H9 (cell line): ENCODE measurements at regions not wholly inside any gene's neighbourhood (a gene's known extent, or its start where the extent isn't known, plus 50 kb on each side); places are given as distances from the start of the nearest gene placed in this dataset.
"Not testable (repeated sequence)": the region's sequence is repeated elsewhere in the genome, so short reads cannot be mapped to it uniquely, and the experiment has no call there.

ENCODE experiments used
- DNase-seq: peaks from one replicate; pipeline ENCODE4 v3.0.0-alpha.2; 2017
- H2AFZ ChIP-seq: one replicate; pipeline ENCODE4 v1.6.1; 2013; ENCODE audit warnings: mild to moderate bottlenecking, low read length, control low read depth, moderate library complexity
- H2AK5ac ChIP-seq: 2 replicates; pipeline ENCODE4 v1.6.1; 2013; ENCODE audit warnings: low read length, control low read depth, mixed read lengths; ENCODE audit not compliant: insufficient read length
- H2BK120ac ChIP-seq: one replicate; pipeline ENCODE4 v1.6.1; 2013; ENCODE audit warnings: low read depth, mild to moderate bottlenecking, low read length, control low read depth, inconsistent platforms; ENCODE audit not compliant: poor library complexity, severe bottlenecking
- H2BK12ac ChIP-seq: 2 replicates; pipeline ENCODE4 v1.6.1; 2013; ENCODE audit warnings: low read length, control low read depth, mixed read lengths, low read depth; ENCODE audit not compliant: insufficient read length
- H2BK15ac ChIP-seq: 2 replicates; pipeline ENCODE4 v1.6.1; 2013; ENCODE audit warnings: low read depth, low read length, control low read depth
- H2BK20ac ChIP-seq: one replicate; pipeline ENCODE4 v1.6.1; 2013; ENCODE audit warnings: low read depth, mild to moderate bottlenecking, low read length, control low read depth, inconsistent platforms; ENCODE audit not compliant: poor library complexity, severe bottlenecking
- H2BK5ac ChIP-seq: 2 replicates; pipeline ENCODE4 v1.6.1; 2013; ENCODE audit warnings: low read length, control low read depth, mixed read lengths; ENCODE audit not compliant: insufficient read length
- H3K14ac ChIP-seq: 2 replicates; pipeline ENCODE4 v1.6.1; 2013; ENCODE audit warnings: low read length, control low read depth; ENCODE audit not compliant: insufficient read depth
- H3K18ac ChIP-seq: 2 replicates; pipeline ENCODE4 v1.6.1; 2013; ENCODE audit warnings: low read depth, mild to moderate bottlenecking, mixed read lengths, low read length, control low read depth; ENCODE audit not compliant: insufficient read length
- H3K23ac ChIP-seq: 2 replicates; pipeline ENCODE4 v1.6.1; 2013; ENCODE audit warnings: low read length, control low read depth, mixed read lengths, low read depth; ENCODE audit not compliant: insufficient read length
- H3K23me2 ChIP-seq: 2 replicates; pipeline ENCODE4 v1.6.1; 2013; ENCODE audit warnings: low read depth, mild to moderate bottlenecking, mixed read lengths, low read length, control low read depth; ENCODE audit not compliant: insufficient read length, poor library complexity, severe bottlenecking
- H3K27ac ChIP-seq: 2 replicates; pipeline ENCODE4 v1.5.1; 2013; ENCODE audit warnings: low read length, control low read depth, mixed read lengths, low read depth; ENCODE audit not compliant: insufficient read length
- H3K27me3 ChIP-seq: 2 replicates; pipeline ENCODE4 v1.6.1; 2013; ENCODE audit warnings: low read length, control low read depth, inconsistent platforms; ENCODE audit not compliant: insufficient read depth
- H3K4ac ChIP-seq: 2 replicates; pipeline ENCODE4 v1.6.1; 2013; ENCODE audit warnings: low read depth, mild to moderate bottlenecking, control low read depth, inconsistent platforms, low read length, moderate library complexity
- H3K4me1 ChIP-seq: 2 replicates; pipeline ENCODE4 v1.6.1; 2013; ENCODE audit warnings: low read length, control low read depth, inconsistent platforms; ENCODE audit not compliant: insufficient read depth
- H3K4me2 ChIP-seq: 2 replicates; pipeline ENCODE4 v1.6.1; 2013; ENCODE audit warnings: low read length, control low read depth, mixed read lengths; ENCODE audit not compliant: insufficient read length, insufficient read depth
- H3K56ac ChIP-seq: 2 replicates; pipeline ENCODE4 v1.6.1; 2013; ENCODE audit warnings: low read depth, mild to moderate bottlenecking, mixed read lengths, low read length, control low read depth; ENCODE audit not compliant: insufficient read length
- H3K79me1 ChIP-seq: 2 replicates; pipeline ENCODE4 v1.6.1; 2013; ENCODE audit warnings: low read depth, mild to moderate bottlenecking, moderate library complexity, low read length, control low read depth, inconsistent platforms; ENCODE audit not compliant: insufficient read depth, poor library complexity, severe bottlenecking
- H3K79me2 ChIP-seq: 2 replicates; pipeline ENCODE4 v1.6.1; 2013; ENCODE audit warnings: low read length, control low read depth, inconsistent platforms; ENCODE audit not compliant: insufficient read depth
- H3K9ac ChIP-seq: 2 replicates; pipeline ENCODE4 v1.6.1; 2013; ENCODE audit warnings: low read length, control low read depth, mixed read lengths; ENCODE audit not compliant: insufficient read length; ENCODE audit errors: extremely low read depth
- H3K9me3 ChIP-seq: one replicate; pipeline ENCODE4 v1.6.1; 2013; ENCODE audit warnings: low read depth, low read length, inconsistent platforms; ENCODE audit not compliant: control insufficient read depth
- H3T11ph ChIP-seq: one replicate; pipeline ENCODE4 v1.6.1; 2013; ENCODE audit warnings: mild to moderate bottlenecking, low read length, control low read depth, inconsistent platforms
- H4K20me1 ChIP-seq: one replicate; pipeline ENCODE4 v1.6.1; 2013; ENCODE audit not compliant: control insufficient read depth, insufficient read length, insufficient read depth
- H4K5ac ChIP-seq: 2 replicates; pipeline ENCODE4 v1.6.1; 2013; ENCODE audit warnings: low read depth, mild to moderate bottlenecking, mixed read lengths, low read length, control low read depth; ENCODE audit not compliant: insufficient read length
- H4K8ac ChIP-seq: replicated peaks from 2 replicates; pipeline ENCODE4 v1.6.1; 2013; ENCODE audit warnings: low read length, control low read depth, mixed read lengths, low read depth; ENCODE audit not compliant: insufficient read length
- H4K91ac ChIP-seq: 2 replicates; pipeline ENCODE4 v1.6.1; 2013; ENCODE audit warnings: low read depth, mild to moderate bottlenecking, moderate library complexity, mixed read lengths, low read length, control low read depth; ENCODE audit not compliant: insufficient read length
- H3K27ac Mint-ChIP-seq, 3 experiments: 2 replicates in 2 of 3; 3 replicates in 1 of 3; pipeline ENCODE4 v1.8.0; 2020 to 2021; ENCODE audit warnings: mixed read lengths in 3 of 3, mild to moderate bottlenecking in 1 of 3, moderate library complexity in 1 of 3
- H3K27me3 Mint-ChIP-seq: 2 replicates; pipeline ENCODE4 v1.8.0; 2021; ENCODE audit warnings: low read depth, mild to moderate bottlenecking, moderate library complexity, mixed read lengths
- H3K36me3 Mint-ChIP-seq, 3 experiments: 2 replicates in 2 of 3; 3 replicates in 1 of 3; pipeline ENCODE4 v1.8.0; 2020 to 2021; ENCODE audit warnings: low read depth in 3 of 3, mixed read lengths in 3 of 3; ENCODE audit not compliant: insufficient read depth in 1 of 3
- H3K4me1 Mint-ChIP-seq, 2 experiments: 2 replicates each; pipeline ENCODE4 v1.8.0; 2020; ENCODE audit warnings: mixed read lengths in 2 of 2
- H3K4me3 Mint-ChIP-seq, 2 experiments: 2 replicates in 1 of 2; 3 replicates in 1 of 2; pipeline ENCODE4 v1.8.0; 2020 to 2021; ENCODE audit warnings: mild to moderate bottlenecking in 2 of 2, mixed read lengths in 2 of 2, moderate library complexity in 1 of 2
- H3K9me3 Mint-ChIP-seq, 2 experiments: 2 replicates in 1 of 2; 3 replicates in 1 of 2; pipeline ENCODE4 v1.8.0; 2020; ENCODE audit warnings: mild to moderate bottlenecking in 2 of 2, mixed read lengths in 2 of 2, moderate library complexity in 1 of 2
- CTCF ChIP-seq: fragments of 200-600 bp; sonication (generic); conservative IDR thresholded peaks from 3 replicates; pipeline ENCODE4 v1.8.0; 2021; ENCODE audit warnings: antibody characterized with exemption, mild to moderate bottlenecking
- whole genome bisulfite sequencing: extraction: QIAGEN DNeasy Blood & Tissue Kit; methylation state at CpG from one replicate; pipeline ENCODE4 v1.1.7; 2013; ENCODE audit warnings: missing lambda C conversion rate, low lambda C conversion rate, mixed read lengths; ENCODE audit not compliant: insufficient read length; ENCODE audit errors: extremely low coverage; 5-methylcytosine and 5-hydroxymethylcytosine counted together

GRCh38 chr9:135176284-135176683, 88.8 kb downstream of the OLFM1 start:
- Histone ChIP-seq H3K4me2 (no peak overlapping the region), H3K4ac (no peak overlapping the region), H3K79me2 (no peaks in the 10 kb centered on the region), H3K18ac (no peak overlapping the region), H3K23ac (no peak overlapping the region), H3K79me1 (no peaks in the 10 kb centered on the region), H4K5ac (no peak overlapping the region), H2AFZ (no peak overlapping the region), H4K91ac (no peak overlapping the region), H3K9me3 (no peaks in the 10 kb centered on the region), H3T11ph (no peak overlapping the region), H3K9ac (no peak overlapping the region), H3K14ac (no peak overlapping the region), H2AK5ac (no peak overlapping the region), H2BK5ac (no peak overlapping the region), H2BK15ac (no peak overlapping the region), H2BK120ac (no peak overlapping the region), H2BK12ac (no peak overlapping the region), H3K23me2 (no peaks in the 10 kb centered on the region), H2BK20ac (no peak overlapping the region), H3K4me1 (no peaks in the 10 kb centered on the region), H4K20me1 (no peaks in the 10 kb centered on the region), H3K27me3 (no peaks in the 10 kb centered on the region), H3K56ac (no peak overlapping the region), H4K8ac (no peak overlapping the region), H3K27ac (no peak overlapping the region)
- no peak for DNase-seq
- H3K4me3 Mint-ChIP-seq: no peak overlapping the region
- no peaks in the 10 kb centered on the region for H3K27me3 Mint-ChIP-seq
- no peak for TF ChIP-seq CTCF
- H3K4me1 Mint-ChIP-seq: no peaks in the 10 kb centered on the region
- H3K9me3 Mint-ChIP-seq: peaks cover 4 to 5% of the 10 kb centered on the region in 2 experiments; a peak in 4 of 5 replicates
- no peaks in the 10 kb centered on the region for H3K36me3 Mint-ChIP-seq
- no CpG with 5 or more reads among the region's 20 CpGs for WGBS
- H3K27ac Mint-ChIP-seq: no peak overlapping the region; a peak in 1 of 7 replicates

GRCh38 chr9:135177562-135177961, 90.1 kb downstream of the OLFM1 start:
- not testable (repeated sequence) for H3K27ac Mint-ChIP-seq, H3K4me3 Mint-ChIP-seq, DNase-seq, H3K18ac ChIP-seq, H3K27me3 Mint-ChIP-seq, H3K27me3 ChIP-seq, H3K4ac ChIP-seq, H2BK5ac ChIP-seq, H2BK120ac ChIP-seq, H3K14ac ChIP-seq, H3K4me1 ChIP-seq, H3K4me2 ChIP-seq, H3K23ac ChIP-seq, H4K20me1 ChIP-seq, H3T11ph ChIP-seq, H3K79me2 ChIP-seq, H3K9me3 Mint-ChIP-seq, H3K4me1 Mint-ChIP-seq, H2BK20ac ChIP-seq, H3K9me3 ChIP-seq, H2BK12ac ChIP-seq, H2BK15ac ChIP-seq, H4K8ac ChIP-seq, H3K56ac ChIP-seq, H3K27ac ChIP-seq, H3K36me3 Mint-ChIP-seq, H4K91ac ChIP-seq, H3K23me2 ChIP-seq, H2AFZ ChIP-seq, H3K79me1 ChIP-seq, H4K5ac ChIP-seq, H3K9ac ChIP-seq, H2AK5ac ChIP-seq
- WGBS: no CpG with 5 or more reads among the region's 2 CpGs
